HEK293 (cell line): ENCODE measurements at regions not wholly inside any gene's neighbourhood (a gene's known extent, or its start where the extent isn't known, plus 50 kb on each side); places are given as distances from the start of the nearest gene placed in this dataset.

ENCODE experiments used
- CTCF ChIA-PET: fragments of 350-600 bp; formaldehyde crosslinking; extraction: SDS; loops from one replicate; lab custom pipeline; 2021; ENCODE audit warnings: antibody characterized with exemption; lab: Yijun Ruan, JAX
- POLR2A ChIA-PET: fragments of 300-600 bp; formaldehyde crosslinking; extraction: SDS; loops from one replicate; lab custom pipeline; 2020; ENCODE audit warnings: antibody characterized with exemption, inconsistent platforms; lab: Yijun Ruan, JAX
- H3K27ac ChIP-seq: fragments of 200-500 bp; sonication (Bioruptor generic); 2 replicates; pipeline ENCODE4 v1.5.1; 2014; ENCODE audit warnings: low read depth, low read length, control low read depth, inconsistent platforms; ENCODE audit errors: extremely low read depth
- H3K36me3 ChIP-seq, 2 experiments: fragments of 200-500 bp in 1 of 2; sonication (Bioruptor generic) in 1 of 2; 1 replicate in 1 of 2; 2 replicates in 1 of 2; pipeline ENCODE4 v1.5.1; 2014 to 2017; ENCODE audit warnings: inconsistent platforms in 2 of 2, low read length in 2 of 2; ENCODE audit not compliant: control insufficient read depth in 2 of 2, insufficient read depth in 1 of 2
- H3K4me1 ChIP-seq: fragments of 200-500 bp; sonication (Bioruptor generic); 2 replicates; pipeline ENCODE4 v1.5.1; 2014; ENCODE audit warnings: mild to moderate bottlenecking, low read length, inconsistent platforms; ENCODE audit not compliant: control insufficient read depth, insufficient read depth
- H3K4me3 ChIP-seq: 2 replicates; pipeline ENCODE4 v1.5.1; 2011; ENCODE audit warnings: low read depth, mild to moderate bottlenecking, control low read depth, low read length, moderate library complexity
- H3K9me3 ChIP-seq: fragments of 200-500 bp; sonication (Bioruptor generic); 2 replicates; pipeline ENCODE4 v1.5.1; 2014; ENCODE audit warnings: low read depth, low read length, inconsistent platforms; ENCODE audit not compliant: control insufficient read depth, insufficient read depth
- ATF2 ChIP-seq: fragments of 450-650 bp; formaldehyde crosslinking; IDR thresholded peaks from 2 replicates; pipeline ENCODE4 v1.5.1; 2016; ENCODE audit warnings: missing biosample characterization, missing genetic modification characterization, low read depth
- GLI2 ChIP-seq: fragments of 450-650 bp; formaldehyde crosslinking; IDR thresholded peaks from 2 replicates; pipeline ENCODE4; 2017; ENCODE audit warnings: missing biosample characterization, missing genetic modification characterization, low read depth, borderline replicate concordance
- INSM2 ChIP-seq: fragments of 450-650 bp; formaldehyde crosslinking; IDR thresholded peaks from 2 replicates; pipeline ENCODE4 v1.5.1; 2016; ENCODE audit warnings: missing biosample characterization, missing genetic modification characterization
- KLF16 ChIP-seq: fragments of 450-650 bp; formaldehyde crosslinking; IDR thresholded peaks from 2 replicates; pipeline ENCODE4 v1.5.1; 2017; ENCODE audit warnings: missing biosample characterization, missing genetic modification characterization
- KLF8 ChIP-seq: fragments of 450-650 bp; formaldehyde crosslinking; IDR thresholded peaks from 2 replicates; pipeline ENCODE4 v1.5.1; 2016; ENCODE audit warnings: missing biosample characterization, missing genetic modification characterization
- MZF1 ChIP-seq: fragments of 450-650 bp; formaldehyde crosslinking; IDR thresholded peaks from 2 replicates; pipeline ENCODE4 v1.5.1; 2017; ENCODE audit warnings: missing biosample characterization, missing genetic modification characterization, borderline replicate concordance
- PRDM10 ChIP-seq: fragments of 450-650 bp; formaldehyde crosslinking; IDR thresholded peaks from 2 replicates; pipeline ENCODE4 v1.5.1; 2016; ENCODE audit warnings: missing biosample characterization, missing genetic modification characterization
- PRDM6 ChIP-seq: fragments of 450-650 bp; formaldehyde crosslinking; IDR thresholded peaks from 2 replicates; pipeline ENCODE4 v1.5.1; 2017; ENCODE audit warnings: missing biosample characterization, missing genetic modification characterization
- SP7 ChIP-seq: fragments of 450-650 bp; formaldehyde crosslinking; IDR thresholded peaks from 2 replicates; pipeline ENCODE4 v1.5.1; 2016; ENCODE audit warnings: missing biosample characterization, missing genetic modification characterization
- WT1 ChIP-seq: fragments of 450-650 bp; formaldehyde crosslinking; IDR thresholded peaks from 2 replicates; pipeline ENCODE4 v1.5.1; 2016; ENCODE audit warnings: missing biosample characterization, missing genetic modification characterization
- ZBTB20 ChIP-seq: fragments of 450-650 bp; formaldehyde crosslinking; IDR thresholded peaks from 2 replicates; pipeline ENCODE4 v1.5.1; 2016; ENCODE audit warnings: missing biosample characterization, missing genetic modification characterization
- ZFP3 ChIP-seq: fragments of 450-650 bp; formaldehyde crosslinking; IDR thresholded peaks from 2 replicates; pipeline ENCODE4 v1.5.1; 2016; ENCODE audit warnings: low read depth, missing biosample characterization, missing genetic modification characterization
- ZIC2 ChIP-seq: fragments of 450-650 bp; formaldehyde crosslinking; IDR thresholded peaks from 2 replicates; pipeline ENCODE4 v1.5.1; 2016; ENCODE audit warnings: missing biosample characterization, missing genetic modification characterization
- ZNF169 ChIP-seq: fragments of 450-650 bp; formaldehyde crosslinking; IDR thresholded peaks from 2 replicates; pipeline ENCODE4 v1.5.1; 2016; ENCODE audit warnings: missing biosample characterization, missing genetic modification characterization
- ZNF184 ChIP-seq: fragments of 450-650 bp; IDR thresholded peaks from 2 replicates; pipeline ENCODE4 v1.5.1; 2018; ENCODE audit warnings: missing biosample characterization, mild to moderate bottlenecking, missing genetic modification characterization
- ZNF214 ChIP-seq: fragments of 450-650 bp; formaldehyde crosslinking; IDR thresholded peaks from 2 replicates; pipeline ENCODE4 v1.5.1; 2017; ENCODE audit warnings: missing biosample characterization, mild to moderate bottlenecking, missing genetic modification characterization, borderline replicate concordance
- ZNF266 ChIP-seq: fragments of 450-650 bp; formaldehyde crosslinking; IDR thresholded peaks from 2 replicates; pipeline ENCODE4 v1.5.1; 2016; ENCODE audit warnings: missing biosample characterization, missing genetic modification characterization, low read depth
- ZNF48 ChIP-seq: fragments of 450-650 bp; formaldehyde crosslinking; IDR thresholded peaks from 2 replicates; pipeline ENCODE4 v1.5.1; 2016; ENCODE audit warnings: missing biosample characterization, missing genetic modification characterization
- ZNF529 ChIP-seq: fragments of 450-650 bp; formaldehyde crosslinking; IDR thresholded peaks from 2 replicates; pipeline ENCODE4 v1.5.1; 2017; ENCODE audit warnings: missing genetic modification characterization, missing biosample characterization; ENCODE audit not compliant: insufficient replicate concordance
- ZNF555 ChIP-seq: fragments of 450-650 bp; formaldehyde crosslinking; conservative IDR thresholded peaks from 2 replicates; pipeline ENCODE4 v1.5.1; 2017; ENCODE audit warnings: missing biosample characterization, mild to moderate bottlenecking, missing genetic modification characterization, inconsistent platforms
- ZNF600 ChIP-seq: fragments of 450-650 bp; formaldehyde crosslinking; IDR thresholded peaks from 2 replicates; pipeline ENCODE4 v1.5.1; 2016; ENCODE audit warnings: missing biosample characterization, missing genetic modification characterization
- ZNF792 ChIP-seq: fragments of 450-650 bp; formaldehyde crosslinking; IDR thresholded peaks from 2 replicates; pipeline ENCODE4 v1.5.1; 2016; ENCODE audit warnings: missing biosample characterization, missing genetic modification characterization
- TF ChIP-seq, protein P1 (sequence below): fragments of 450-650 bp; formaldehyde crosslinking; conservative IDR thresholded peaks from 2 replicates; pipeline ENCODE4 v1.5.1; 2016; ENCODE audit warnings: low read depth, missing biosample characterization, missing genetic modification characterization

- Histone ChIP-seq H3K9me3 (no peaks in the 10 kb centered on the region), H3K27ac (peak overlapping the region; percentile 37; the same call in 1 of the 2 replicates), H3K4me3 (no peak overlapping the region), H3K36me3 (no peaks in the 10 kb centered on the region), H3K4me1 (peaks cover 21% of the 10 kb centered on the region)
- CTCF ChIA-PET = interaction anchor here (0.7 to 1.0 kb wide), 2 partner anchors 33 to 217 kb away, joined by 3 to 4 read pairs; no protein-coding TSS in a partner anchor
- POLR2A ChIA-PET = no interaction called here
- TF ChIP-seq ZNF48 (tag by site-specific recombination) (no peak), ZNF792 (tag by site-specific recombination) (no peak), ZNF266 (tag by site-specific recombination) (no peak), INSM2 (tag by site-specific recombination) (0 out of 2 replicates have a peak, but pooled peaks have one; percentile 21), ZNF169 (tag by site-specific recombination) (no peak), ZBTB20 (no peak), ZFP3 (tag by site-specific recombination) (no peak), ZNF214 (tag by site-specific recombination) (no peak), WT1 (tag by site-specific recombination) (peak; percentile 68), MZF1 (0 out of 2 replicates have a peak, but pooled peaks have one; percentile 27), SP7 (tag by site-specific recombination) (peak; percentile 98), KLF8 (tag by site-specific recombination) (peak; percentile 70), ZNF529 (tag by site-specific recombination) (peak; percentile 3), PRDM10 (peak; percentile 98), ZNF555 (no peak), ZNF184 (tag by site-specific recombination) (no peak), PRDM6 (tag by site-specific recombination) (peak; percentile 89), KLF16 (tag by site-specific recombination) (peak; percentile 31; the same call in 1 of the 2 replicates), GLI2 (tag by site-specific recombination) (peak; percentile 44; the same call in 1 of the 2 replicates), ZIC2 (tag by site-specific recombination) (peak; percentile 28), ATF2 (tag by site-specific recombination) (peak; percentile 47), ZNF600 (tag by site-specific recombination) (peak; percentile 57)
- TF ChIP-seq, protein P1, sequence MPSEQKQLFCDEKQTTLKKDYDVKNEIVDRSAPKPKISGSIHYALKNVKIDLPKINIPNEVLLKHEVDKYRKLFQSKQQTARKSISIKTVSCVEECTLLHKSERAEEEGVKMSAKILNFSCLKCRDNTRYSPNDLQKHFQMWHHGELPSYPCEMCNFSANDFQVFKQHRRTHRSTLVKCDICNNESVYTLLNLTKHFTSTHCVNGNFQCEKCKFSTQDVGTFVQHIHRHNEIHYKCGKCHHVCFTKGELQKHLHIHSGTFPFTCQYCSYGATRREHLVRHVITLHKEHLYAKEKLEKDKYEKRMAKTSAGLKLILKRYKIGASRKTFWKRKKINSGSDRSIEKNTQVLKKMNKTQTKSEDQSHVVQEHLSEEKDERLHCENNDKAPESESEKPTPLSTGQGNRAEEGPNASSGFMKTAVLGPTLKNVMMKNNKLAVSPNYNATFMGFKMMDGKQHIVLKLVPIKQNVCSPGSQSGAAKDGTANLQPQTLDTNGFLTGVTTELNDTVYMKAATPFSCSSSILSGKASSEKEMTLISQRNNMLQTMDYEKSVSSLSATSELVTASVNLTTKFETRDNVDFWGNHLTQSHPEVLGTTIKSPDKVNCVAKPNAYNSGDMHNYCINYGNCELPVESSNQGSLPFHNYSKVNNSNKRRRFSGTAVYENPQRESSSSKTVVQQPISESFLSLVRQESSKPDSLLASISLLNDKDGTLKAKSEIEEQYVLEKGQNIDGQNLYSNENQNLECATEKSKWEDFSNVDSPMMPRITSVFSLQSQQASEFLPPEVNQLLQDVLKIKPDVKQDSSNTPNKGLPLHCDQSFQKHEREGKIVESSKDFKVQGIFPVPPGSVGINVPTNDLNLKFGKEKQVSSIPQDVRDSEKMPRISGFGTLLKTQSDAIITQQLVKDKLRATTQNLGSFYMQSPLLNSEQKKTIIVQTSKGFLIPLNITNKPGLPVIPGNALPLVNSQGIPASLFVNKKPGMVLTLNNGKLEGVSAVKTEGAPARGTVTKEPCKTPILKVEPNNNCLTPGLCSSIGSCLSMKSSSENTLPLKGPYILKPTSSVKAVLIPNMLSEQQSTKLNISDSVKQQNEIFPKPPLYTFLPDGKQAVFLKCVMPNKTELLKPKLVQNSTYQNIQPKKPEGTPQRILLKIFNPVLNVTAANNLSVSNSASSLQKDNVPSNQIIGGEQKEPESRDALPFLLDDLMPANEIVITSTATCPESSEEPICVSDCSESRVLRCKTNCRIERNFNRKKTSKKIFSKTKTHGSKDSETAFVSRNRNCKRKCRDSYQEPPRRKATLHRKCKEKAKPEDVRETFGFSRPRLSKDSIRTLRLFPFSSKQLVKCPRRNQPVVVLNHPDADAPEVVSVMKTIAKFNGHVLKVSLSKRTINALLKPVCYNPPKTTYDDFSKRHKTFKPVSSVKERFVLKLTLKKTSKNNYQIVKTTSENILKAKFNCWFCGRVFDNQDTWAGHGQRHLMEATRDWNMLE (tag by site-specific recombination) = 0 out of 2 replicates have a peak, but pooled peaks have one; percentile 14
These were observed 226.6 kb downstream of the ALDH8A1 start for GRCh38 chr6:134723081-134723871.
